Gastrocnemius medialis (tissue), 4 donors: ENCODE measurements at regions not wholly inside any gene's neighbourhood (a gene's known extent, or its start where the extent isn't known, plus 50 kb on each side); places are given as distances from the start of the nearest gene placed in this dataset.

ENCODE experiments used
- POLR2A ChIP-seq, 2 donors: fragments of 450-650 bp; IDR thresholded peaks; one replicate each; pipeline ENCODE4 v1.6.1; 2017; ENCODE audit warnings: antibody characterized with exemption in 2 of 2, mild to moderate bottlenecking in 2 of 2, moderate library complexity in 2 of 2
- TF ChIP-seq, protein P1 (sequence below), 5 experiments: fragments of 450-650 bp in 3 of 5; fragments of 200-600 bp in 2 of 5; sonication (generic) in 2 of 5; IDR thresholded peaks in 4 of 5; conservative IDR thresholded peaks in 1 of 5; 1 replicate in 4 of 5; 2 replicates in 1 of 5; pipeline ENCODE4 v1.5.1; 2016 to 2019; ENCODE audit warnings: antibody characterized with exemption in 5 of 5, mild to moderate bottlenecking in 3 of 5, moderate library complexity in 3 of 5

DNA sequence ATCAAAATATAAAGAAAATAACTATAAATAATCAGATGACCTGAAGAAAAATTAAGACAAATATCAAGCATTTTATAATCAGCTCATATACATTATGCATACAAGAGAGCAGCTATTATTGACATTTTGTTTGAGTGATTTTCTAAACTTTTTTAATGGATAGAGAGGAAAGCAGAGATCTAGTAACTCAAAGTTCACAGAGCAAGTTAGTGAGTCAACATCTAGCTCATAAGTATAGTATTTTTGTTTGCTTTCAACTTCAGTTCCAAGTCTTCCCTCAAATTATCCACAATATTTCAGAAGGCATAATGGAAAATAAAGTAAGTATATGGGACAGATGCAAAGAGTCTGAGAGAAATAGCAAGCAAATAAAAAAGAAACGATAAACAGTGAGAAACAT lies 470.1 kb upstream of the ALCAM start:
- TF ChIP-seq, protein P1, sequence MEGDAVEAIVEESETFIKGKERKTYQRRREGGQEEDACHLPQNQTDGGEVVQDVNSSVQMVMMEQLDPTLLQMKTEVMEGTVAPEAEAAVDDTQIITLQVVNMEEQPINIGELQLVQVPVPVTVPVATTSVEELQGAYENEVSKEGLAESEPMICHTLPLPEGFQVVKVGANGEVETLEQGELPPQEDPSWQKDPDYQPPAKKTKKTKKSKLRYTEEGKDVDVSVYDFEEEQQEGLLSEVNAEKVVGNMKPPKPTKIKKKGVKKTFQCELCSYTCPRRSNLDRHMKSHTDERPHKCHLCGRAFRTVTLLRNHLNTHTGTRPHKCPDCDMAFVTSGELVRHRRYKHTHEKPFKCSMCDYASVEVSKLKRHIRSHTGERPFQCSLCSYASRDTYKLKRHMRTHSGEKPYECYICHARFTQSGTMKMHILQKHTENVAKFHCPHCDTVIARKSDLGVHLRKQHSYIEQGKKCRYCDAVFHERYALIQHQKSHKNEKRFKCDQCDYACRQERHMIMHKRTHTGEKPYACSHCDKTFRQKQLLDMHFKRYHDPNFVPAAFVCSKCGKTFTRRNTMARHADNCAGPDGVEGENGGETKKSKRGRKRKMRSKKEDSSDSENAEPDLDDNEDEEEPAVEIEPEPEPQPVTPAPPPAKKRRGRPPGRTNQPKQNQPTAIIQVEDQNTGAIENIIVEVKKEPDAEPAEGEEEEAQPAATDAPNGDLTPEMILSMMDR (IDR thresholded peaks at IDR 0.05 in 4 of 5, conservative IDR thresholded peaks at IDR 0.05 in 1 of 5): no peak
- no peak for TF ChIP-seq POLR2A (IDR thresholded peaks at IDR 0.05)
